ENCODE measurements at regions not wholly inside any gene's neighbourhood (a gene's known extent, or its start where the extent isn't known, plus 50 kb on each side); places are given as distances from the start of the nearest gene placed in this dataset.

- TF ChIP-seq CTCF (IDR thresholded peaks at IDR 0.05) (no peak), TP53 (CRISPR knock-in tag; IDR thresholded peaks at IDR 0.05) (no peak)
Measured at GRCh38 chr20:61026173-61026572, 225.9 kb upstream of the CDH4 start.
